RWPE2 (cell line): ENCODE measurements at regions not wholly inside any gene's neighbourhood (a gene's known extent, or its start where the extent isn't known, plus 50 kb on each side); places are given as distances from the start of the nearest gene placed in this dataset.

Source experiments
- ATAC-seq: fragments of 200-7000 bp; cut with Tn5 transposase; 3 replicates; pipeline ENCODE4 v1.9.1; 2021; ENCODE audit warnings: low read depth
- DNase-seq: peaks from one replicate; pipeline ENCODE4 v3.0.0-alpha.2; 2020; ENCODE audit warnings: low spot score
- H3K27ac ChIP-seq: fragments of 450-650 bp; 2 replicates; pipeline ENCODE4 v1.5.1; 2017; ENCODE audit warnings: mild to moderate bottlenecking; ENCODE audit not compliant: poor library complexity, severe bottlenecking
- H3K27me3 ChIP-seq: fragments of 250-450 bp; sonication (Bioruptor Pico); 2 replicates; pipeline ENCODE4 v1.5.1; 2021; ENCODE audit warnings: mild to moderate bottlenecking, moderate library complexity; ENCODE audit not compliant: insufficient read depth, poor library complexity, severe bottlenecking
- H3K36me3 ChIP-seq: fragments of 250-450 bp; sonication (Bioruptor Pico); 2 replicates; pipeline ENCODE4 v1.5.1; 2020; ENCODE audit warnings: low read depth, mild to moderate bottlenecking, moderate library complexity
- H3K4me1 ChIP-seq: fragments of 250-450 bp; sonication (Bioruptor Pico); 2 replicates; pipeline ENCODE4 v1.5.1; 2021; ENCODE audit warnings: mild to moderate bottlenecking, moderate library complexity; ENCODE audit not compliant: insufficient read depth, poor library complexity, severe bottlenecking
- H3K4me3 ChIP-seq: fragments of 250-450 bp; sonication (Bioruptor Pico); 2 replicates; pipeline ENCODE4 v1.5.1; 2021; ENCODE audit warnings: mild to moderate bottlenecking, moderate library complexity; ENCODE audit not compliant: severe bottlenecking
- H3K9me3 ChIP-seq: fragments of 250-450 bp; sonication (Bioruptor Pico); 2 replicates; pipeline ENCODE4 v1.5.1; 2021; ENCODE audit warnings: mild to moderate bottlenecking, moderate library complexity; ENCODE audit not compliant: severe bottlenecking
- TF ChIP-seq, protein P1 (sequence below): fragments of 450-650 bp; IDR thresholded peaks from one replicate; pipeline ENCODE4 v1.5.1; 2017; ENCODE audit warnings: mild to moderate bottlenecking, moderate library complexity; ENCODE audit not compliant: poor library complexity, severe bottlenecking

DNA sequence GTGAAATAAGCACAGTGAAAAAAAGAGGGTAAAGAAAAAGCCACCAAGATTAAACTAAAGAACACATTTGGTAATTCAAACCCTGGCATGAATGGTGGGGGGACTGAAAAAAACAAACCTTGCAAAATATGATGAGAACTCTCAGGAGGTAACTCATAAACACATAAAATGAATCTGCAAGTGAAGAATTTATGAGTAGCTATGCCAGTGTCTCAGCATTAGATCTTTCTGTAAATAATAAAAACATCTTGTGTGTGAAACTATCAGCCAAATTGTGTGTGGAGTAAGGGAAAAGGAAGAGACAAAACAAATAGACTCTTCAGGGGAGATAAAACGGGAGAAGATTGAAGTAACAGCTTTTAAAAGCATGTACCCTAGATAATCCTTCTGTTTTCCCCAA lies 129.6 kb upstream of the SPEF2 start:
- peaks cover 15% of the 10 kb centered on the region for H3K27me3 ChIP-seq
- H3K4me1 ChIP-seq: no peaks in the 10 kb centered on the region
- DNase-seq: no peak
- no peaks in the 10 kb centered on the region for H3K9me3 ChIP-seq
- no peak overlapping the region for H3K4me3 ChIP-seq
- TF ChIP-seq, protein P1, sequence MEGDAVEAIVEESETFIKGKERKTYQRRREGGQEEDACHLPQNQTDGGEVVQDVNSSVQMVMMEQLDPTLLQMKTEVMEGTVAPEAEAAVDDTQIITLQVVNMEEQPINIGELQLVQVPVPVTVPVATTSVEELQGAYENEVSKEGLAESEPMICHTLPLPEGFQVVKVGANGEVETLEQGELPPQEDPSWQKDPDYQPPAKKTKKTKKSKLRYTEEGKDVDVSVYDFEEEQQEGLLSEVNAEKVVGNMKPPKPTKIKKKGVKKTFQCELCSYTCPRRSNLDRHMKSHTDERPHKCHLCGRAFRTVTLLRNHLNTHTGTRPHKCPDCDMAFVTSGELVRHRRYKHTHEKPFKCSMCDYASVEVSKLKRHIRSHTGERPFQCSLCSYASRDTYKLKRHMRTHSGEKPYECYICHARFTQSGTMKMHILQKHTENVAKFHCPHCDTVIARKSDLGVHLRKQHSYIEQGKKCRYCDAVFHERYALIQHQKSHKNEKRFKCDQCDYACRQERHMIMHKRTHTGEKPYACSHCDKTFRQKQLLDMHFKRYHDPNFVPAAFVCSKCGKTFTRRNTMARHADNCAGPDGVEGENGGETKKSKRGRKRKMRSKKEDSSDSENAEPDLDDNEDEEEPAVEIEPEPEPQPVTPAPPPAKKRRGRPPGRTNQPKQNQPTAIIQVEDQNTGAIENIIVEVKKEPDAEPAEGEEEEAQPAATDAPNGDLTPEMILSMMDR: no peak
- no peak for ATAC-seq
- no peak overlapping the region for H3K27ac ChIP-seq
- H3K36me3 ChIP-seq: 0 out of 2 replicates have a peak, but pooled peaks cover 4% of the 10 kb centered on the region

DNA sequence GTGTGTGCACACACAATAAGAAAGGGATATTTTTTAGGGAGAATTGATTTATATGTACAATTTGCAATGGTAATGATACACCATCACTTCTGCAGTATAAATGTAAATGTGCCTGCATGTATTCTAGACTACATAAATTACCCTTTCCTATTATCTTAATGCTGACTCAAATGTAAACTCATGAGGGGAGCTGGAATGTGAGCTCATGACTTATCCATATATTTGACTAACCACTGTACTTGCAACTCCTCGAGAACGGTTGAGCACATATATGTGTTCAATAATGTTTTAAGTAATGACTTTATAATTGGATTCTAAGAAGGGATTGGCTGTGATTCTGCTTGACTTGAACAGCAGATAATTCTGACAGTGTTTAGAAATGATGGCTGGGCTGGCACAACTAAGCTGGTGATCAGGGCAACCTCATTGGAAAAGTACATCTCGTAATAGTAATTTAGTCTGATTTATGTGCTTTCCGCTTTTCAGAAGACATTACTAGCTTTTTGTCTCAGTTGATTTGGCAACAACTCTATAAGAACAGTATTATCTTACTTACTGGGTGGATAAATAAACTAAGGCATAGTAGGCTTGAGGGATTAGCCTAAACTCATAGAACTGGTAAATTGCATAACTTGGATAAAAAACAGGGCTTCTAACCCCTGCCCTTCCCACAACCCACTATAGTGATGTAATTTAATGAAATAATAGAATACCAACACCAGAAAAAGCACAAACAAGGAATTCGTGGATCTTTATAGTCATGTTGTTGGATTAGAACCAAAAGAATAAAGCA lies 130.2 kb upstream of the SPEF2 start:
- Histone ChIP-seq H3K4me3 (no peak overlapping the region), H3K9me3 (no peaks in the 10 kb centered on the region), H3K27ac (no peak overlapping the region), H3K4me1 (no peaks in the 10 kb centered on the region), H3K36me3 (no peaks in the 10 kb centered on the region), H3K27me3 (peaks cover 9% of the 10 kb centered on the region)
- TF ChIP-seq, protein P1: no peak
- DNase-seq: no peak
- no peak for ATAC-seq

DNA sequence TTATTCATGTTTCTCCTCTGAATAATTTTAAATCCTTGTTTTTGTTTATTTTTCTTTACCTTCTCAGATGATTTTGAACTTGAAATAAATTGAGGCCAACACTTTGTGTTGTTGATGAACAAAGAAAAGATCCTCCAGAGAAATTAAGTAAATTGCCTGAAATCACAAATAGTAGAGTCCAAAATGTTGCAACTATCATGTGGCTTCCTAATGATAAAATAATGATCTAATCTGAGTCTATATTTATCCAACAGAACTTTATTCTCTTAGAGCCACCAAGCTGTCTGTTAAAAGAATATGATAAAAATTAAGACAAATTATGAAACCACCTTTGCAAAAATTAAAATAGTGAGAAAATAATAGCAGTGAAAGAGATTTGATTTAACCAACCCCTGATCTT lies 132.2 kb upstream of the SPEF2 start:
- Histone ChIP-seq H3K4me3 (no peak overlapping the region), H3K27ac (no peak overlapping the region), H3K27me3 (peaks cover 3% of the 10 kb centered on the region), H3K9me3 (no peaks in the 10 kb centered on the region), H3K36me3 (no peaks in the 10 kb centered on the region), H3K4me1 (no peaks in the 10 kb centered on the region)
- TF ChIP-seq, protein P1: no peak
- DNase-seq (no peak), ATAC-seq (no peak)

DNA sequence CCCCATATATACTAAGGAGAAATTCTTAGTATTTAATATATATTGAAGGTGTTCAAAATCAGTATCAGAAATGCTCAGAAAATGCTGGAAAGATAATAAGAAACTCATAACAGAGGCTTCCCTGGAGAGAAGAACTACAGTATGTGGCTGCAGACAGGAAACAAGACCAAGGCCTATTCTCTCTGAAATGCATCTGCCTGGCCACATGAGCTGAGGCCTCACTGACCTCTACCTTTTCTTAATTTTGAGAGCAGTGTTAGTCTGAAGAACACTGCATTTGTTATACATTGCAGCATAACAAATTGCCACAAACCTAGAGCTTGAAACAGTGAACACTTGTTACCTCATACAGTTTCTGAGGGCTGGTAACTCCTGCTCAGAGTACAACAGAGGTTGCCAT lies 133.4 kb upstream of the SPEF2 start:
- ATAC-seq: no peak

More for the DNA sequence above, 133.4 kb upstream of the SPEF2 start:
- Histone ChIP-seq H3K36me3 (no peaks in the 10 kb centered on the region), H3K9me3 (no peaks in the 10 kb centered on the region), H3K4me3 (no peak overlapping the region), H3K4me1 (no peaks in the 10 kb centered on the region), H3K27ac (no peak overlapping the region), H3K27me3 (peaks cover 3% of the 10 kb centered on the region)
- no peak for DNase-seq
- TF ChIP-seq, protein P1: no peak
